Ascending aorta (tissue), 2 donors: ENCODE measurements at regions not wholly inside any gene's neighbourhood (a gene's known extent, or its start where the extent isn't known, plus 50 kb on each side); places are given as distances from the start of the nearest gene placed in this dataset.

Source experiments
- DNase-seq, 2 donors: peaks; one replicate each; pipeline ENCODE4 v3.0.0-alpha.2; 2019; ENCODE audit warnings: low spot score in 2 of 2
- H3K27ac ChIP-seq, 2 donors: fragments of 200-600 bp; sonication (generic); one replicate each; pipeline ENCODE4 v1.5.1; 2016 to 2017; ENCODE audit warnings: mild to moderate bottlenecking in 1 of 2
- H3K27me3 ChIP-seq: fragments of 200-600 bp; sonication (generic); one replicate; pipeline ENCODE4 v1.5.1; 2017
- H3K36me3 ChIP-seq, 2 donors: fragments of 200-600 bp; sonication (generic); one replicate each; pipeline ENCODE4 v1.5.1; 2016
- H3K4me1 ChIP-seq, 2 donors: fragments of 200-600 bp; sonication (generic); one replicate each; pipeline ENCODE4 v1.5.1; 2016 to 2017; ENCODE audit warnings: mild to moderate bottlenecking in 1 of 2
- H3K4me3 ChIP-seq, 2 donors: fragments of 200-600 bp; sonication (generic); one replicate each; pipeline ENCODE4 v1.5.1; 2016 to 2017; ENCODE audit warnings: mild to moderate bottlenecking in 1 of 2
- H3K9me3 ChIP-seq, 2 donors: fragments of 200-600 bp; sonication (generic); one replicate each; pipeline ENCODE4 v1.5.1; 2016
- intact Hi-C: fragments of 100-400 bp; cut with DNase I; formaldehyde crosslinking; loops from one replicate; pipeline ENCODE4 v1.15.1; 2023
- TF ChIP-seq, protein P1 (sequence below), 3 experiments: fragments of 200-600 bp in 2 of 3; fragments of 450-650 bp in 1 of 3; sonication (generic) in 2 of 3; IDR thresholded peaks; one replicate each; pipeline ENCODE4 v1.5.1; 2016 to 2019; ENCODE audit warnings: antibody characterized with exemption in 3 of 3, mild to moderate bottlenecking in 1 of 3, moderate library complexity in 1 of 3

- intact Hi-C loops = no loop called here
- Histone ChIP-seq H3K4me1 (no peaks in the 10 kb centered on the region), H3K9me3 (no peaks in the 10 kb centered on the region), H3K4me3 (no peak overlapping the region), H3K27ac (no peak overlapping the region), H3K36me3 (no peaks in the 10 kb centered on the region), H3K27me3 (no peaks in the 10 kb centered on the region)
- DNase-seq = no peak
- TF ChIP-seq, protein P1, sequence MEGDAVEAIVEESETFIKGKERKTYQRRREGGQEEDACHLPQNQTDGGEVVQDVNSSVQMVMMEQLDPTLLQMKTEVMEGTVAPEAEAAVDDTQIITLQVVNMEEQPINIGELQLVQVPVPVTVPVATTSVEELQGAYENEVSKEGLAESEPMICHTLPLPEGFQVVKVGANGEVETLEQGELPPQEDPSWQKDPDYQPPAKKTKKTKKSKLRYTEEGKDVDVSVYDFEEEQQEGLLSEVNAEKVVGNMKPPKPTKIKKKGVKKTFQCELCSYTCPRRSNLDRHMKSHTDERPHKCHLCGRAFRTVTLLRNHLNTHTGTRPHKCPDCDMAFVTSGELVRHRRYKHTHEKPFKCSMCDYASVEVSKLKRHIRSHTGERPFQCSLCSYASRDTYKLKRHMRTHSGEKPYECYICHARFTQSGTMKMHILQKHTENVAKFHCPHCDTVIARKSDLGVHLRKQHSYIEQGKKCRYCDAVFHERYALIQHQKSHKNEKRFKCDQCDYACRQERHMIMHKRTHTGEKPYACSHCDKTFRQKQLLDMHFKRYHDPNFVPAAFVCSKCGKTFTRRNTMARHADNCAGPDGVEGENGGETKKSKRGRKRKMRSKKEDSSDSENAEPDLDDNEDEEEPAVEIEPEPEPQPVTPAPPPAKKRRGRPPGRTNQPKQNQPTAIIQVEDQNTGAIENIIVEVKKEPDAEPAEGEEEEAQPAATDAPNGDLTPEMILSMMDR (IDR thresholded peaks at IDR 0.05) = no peak
Observed at GRCh38 chr5:24103451-24104023, 541.2 kb downstream of the CDH10 start.

GRCh38 chr5:24110004-24110615 lies 534.7 kb downstream of the CDH10 start:
- TF ChIP-seq, protein P1 (IDR thresholded peaks at IDR 0.05) = no peak
- Histone ChIP-seq H3K4me1 (no peaks in the 10 kb centered on the region), H3K27ac (no peak overlapping the region), H3K4me3 (no peak overlapping the region), H3K27me3 (no peaks in the 10 kb centered on the region), H3K9me3 (no peaks in the 10 kb centered on the region), H3K36me3 (no peaks in the 10 kb centered on the region)
- DNase-seq = no peak
- intact Hi-C loops = no loop called here

DNA sequence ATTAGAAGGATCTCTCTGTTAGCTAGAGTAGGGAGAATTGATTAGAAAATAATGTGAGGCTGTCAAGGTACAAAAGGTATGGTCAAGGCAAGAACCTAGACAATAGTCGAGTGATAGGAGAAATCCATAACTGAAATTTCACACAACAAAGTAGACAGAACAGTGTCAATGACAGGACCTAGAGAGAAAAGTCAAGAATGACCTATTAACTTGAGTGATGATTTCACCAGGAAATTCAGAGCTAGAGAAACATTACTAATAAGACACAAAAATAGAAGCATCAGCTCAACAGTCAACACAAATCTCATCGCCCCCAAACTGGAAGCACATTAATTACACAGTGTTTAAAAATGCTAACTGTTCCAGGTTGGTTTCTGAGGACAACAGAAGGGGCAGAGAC lies 532.4 kb downstream of the CDH10 start:
- Histone ChIP-seq H3K4me3 (no peak overlapping the region), H3K36me3 (no peaks in the 10 kb centered on the region), H3K4me1 (no peaks in the 10 kb centered on the region), H3K27me3 (no peaks in the 10 kb centered on the region), H3K27ac (no peak overlapping the region), H3K9me3 (no peaks in the 10 kb centered on the region)
- intact Hi-C loops = no loop called here
- no peak for DNase-seq
- TF ChIP-seq, protein P1 (IDR thresholded peaks at IDR 0.05) = no peak

DNA sequence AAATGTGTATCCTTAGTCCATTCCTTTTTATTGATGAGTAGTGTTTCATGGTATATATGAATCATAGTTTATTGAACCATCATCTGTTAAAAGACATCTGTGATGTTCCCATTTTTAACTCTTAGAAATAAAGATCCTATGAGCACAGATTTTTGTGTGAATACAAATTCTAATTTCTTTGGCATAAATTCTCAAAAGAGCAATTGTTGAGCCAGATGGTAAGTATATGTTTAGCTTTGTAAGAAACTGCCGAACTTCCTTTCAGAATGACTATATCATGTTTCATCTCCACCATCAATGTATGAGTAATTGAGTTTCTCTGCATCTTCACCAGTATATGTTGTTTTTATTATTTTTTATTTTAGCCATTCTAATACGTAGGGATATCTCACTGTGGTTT lies 526.4 kb downstream of the CDH10 start:
- intact Hi-C loops = no loop called here
- DNase-seq = no peak
- Histone ChIP-seq H3K27ac (no peak overlapping the region), H3K9me3 (no peaks in the 10 kb centered on the region), H3K4me1 (no peaks in the 10 kb centered on the region), H3K27me3 (no peaks in the 10 kb centered on the region), H3K36me3 (no peaks in the 10 kb centered on the region), H3K4me3 (no peak overlapping the region)
- TF ChIP-seq, protein P1 (IDR thresholded peaks at IDR 0.05) = no peak

GRCh38 chr5:24135536-24135935 lies 509.2 kb downstream of the CDH10 start:
- no peaks in the 10 kb centered on the region for H3K4me1 ChIP-seq
- no peaks in the 10 kb centered on the region for H3K9me3 ChIP-seq
- TF ChIP-seq, protein P1 (IDR thresholded peaks at IDR 0.05) = no peak
- intact Hi-C loops = no loop called here
- DNase-seq = no peak
- H3K36me3 ChIP-seq = no peaks in the 10 kb centered on the region
- no peak overlapping the region for H3K27ac ChIP-seq
- H3K4me3 ChIP-seq = no peak overlapping the region
- H3K27me3 ChIP-seq = no peaks in the 10 kb centered on the region
